ENCODE measurements at regions not wholly inside any gene's neighbourhood (a gene's known extent, or its start where the extent isn't known, plus 50 kb on each side); places are given as distances from the start of the nearest gene placed in this dataset.

DNA sequence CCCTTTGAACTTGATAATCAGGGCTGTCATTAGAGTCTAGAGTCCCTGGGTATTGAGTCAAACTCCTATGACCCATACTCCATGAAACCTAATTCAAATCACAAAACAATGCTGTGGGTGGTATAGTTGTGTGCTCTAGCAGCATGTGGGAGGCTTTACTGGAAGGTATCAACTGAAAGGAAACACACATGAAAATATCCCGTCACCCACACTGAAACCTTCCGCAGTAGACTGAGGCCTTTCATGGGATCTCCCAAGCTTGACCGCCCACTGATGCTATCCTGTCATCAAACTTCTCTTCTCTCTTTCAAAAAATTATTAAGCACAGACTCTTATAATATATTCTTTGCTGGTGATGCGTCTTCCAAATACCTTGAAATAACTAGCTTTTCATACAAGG, 569.1 kb upstream of the MEF2C start:
- Mint-ChIP-seq H3K27me3 (ENCODE audit: low read depth) (no peaks in the 10 kb centered on the region), H3K9me3 (no peaks in the 10 kb centered on the region), H3K27ac (no peak overlapping the region), H3K4me1 (ENCODE audit: low read depth) (no peaks in the 10 kb centered on the region), H3K36me3 (ENCODE audit: low read depth) (no peaks in the 10 kb centered on the region), H3K4me3 (ENCODE audit: low read depth) (no peak overlapping the region)
- intact Hi-C loops (cut with micrococcal nuclease), result no loop called here
- no peak for DNase-seq (ENCODE audit: low spot score)

DNA sequence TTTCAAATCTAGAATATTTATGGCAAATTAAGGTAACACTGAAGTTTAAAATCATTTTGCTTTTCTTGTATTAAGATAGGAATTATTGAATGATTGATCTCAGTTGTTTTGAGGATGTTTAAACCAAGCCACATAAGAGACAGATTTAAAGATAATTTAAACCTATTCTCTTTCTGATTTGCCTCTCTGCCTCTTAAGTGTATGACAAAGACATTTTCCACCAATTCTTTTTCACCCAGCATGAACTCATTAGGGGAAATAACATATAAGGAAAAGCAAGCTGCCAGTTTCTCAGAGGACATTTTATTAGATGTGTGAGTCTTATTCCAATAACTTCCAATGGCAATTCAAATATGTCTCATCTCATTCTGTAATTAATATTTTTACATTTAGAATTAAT, 568.3 kb upstream of the MEF2C start:
- Mint-ChIP-seq H3K27me3 (ENCODE audit: low read depth) (no peaks in the 10 kb centered on the region), H3K9me3 (no peaks in the 10 kb centered on the region), H3K36me3 (ENCODE audit: low read depth) (no peaks in the 10 kb centered on the region), H3K4me3 (ENCODE audit: low read depth) (no peak overlapping the region), H3K4me1 (ENCODE audit: low read depth) (no peaks in the 10 kb centered on the region), H3K27ac (no peak overlapping the region)
- intact Hi-C loops (cut with micrococcal nuclease), result no loop called here
- no peak for DNase-seq (ENCODE audit: low spot score)

DNA sequence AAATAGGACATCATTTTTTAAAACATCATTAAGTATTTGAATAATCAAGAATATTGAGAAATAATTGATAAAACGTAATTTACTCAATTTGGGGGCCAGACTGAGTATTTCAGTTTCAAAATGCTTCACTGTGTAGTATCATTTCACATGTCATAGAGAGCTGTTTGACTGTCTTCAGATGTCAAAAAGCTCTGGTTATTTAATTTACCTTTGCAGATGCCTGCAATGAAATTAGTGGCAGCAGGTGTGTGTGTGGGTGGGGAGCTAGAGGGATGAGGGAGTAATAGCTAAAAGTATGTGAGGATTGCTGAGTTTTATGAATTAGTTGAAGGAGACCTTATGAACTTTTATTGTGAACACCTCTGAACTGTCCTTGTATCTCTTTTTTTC, 567.2 kb upstream of the MEF2C start:
- Mint-ChIP-seq H3K4me3 (ENCODE audit: low read depth) (no peak overlapping the region), H3K27ac (no peak overlapping the region), H3K27me3 (ENCODE audit: low read depth) (no peaks in the 10 kb centered on the region), H3K9me3 (no peaks in the 10 kb centered on the region), H3K4me1 (ENCODE audit: low read depth) (no peaks in the 10 kb centered on the region), H3K36me3 (ENCODE audit: low read depth) (no peaks in the 10 kb centered on the region)
- intact Hi-C loops (cut with micrococcal nuclease), result no loop called here
- DNase-seq (ENCODE audit: low spot score), result no peak

DNA sequence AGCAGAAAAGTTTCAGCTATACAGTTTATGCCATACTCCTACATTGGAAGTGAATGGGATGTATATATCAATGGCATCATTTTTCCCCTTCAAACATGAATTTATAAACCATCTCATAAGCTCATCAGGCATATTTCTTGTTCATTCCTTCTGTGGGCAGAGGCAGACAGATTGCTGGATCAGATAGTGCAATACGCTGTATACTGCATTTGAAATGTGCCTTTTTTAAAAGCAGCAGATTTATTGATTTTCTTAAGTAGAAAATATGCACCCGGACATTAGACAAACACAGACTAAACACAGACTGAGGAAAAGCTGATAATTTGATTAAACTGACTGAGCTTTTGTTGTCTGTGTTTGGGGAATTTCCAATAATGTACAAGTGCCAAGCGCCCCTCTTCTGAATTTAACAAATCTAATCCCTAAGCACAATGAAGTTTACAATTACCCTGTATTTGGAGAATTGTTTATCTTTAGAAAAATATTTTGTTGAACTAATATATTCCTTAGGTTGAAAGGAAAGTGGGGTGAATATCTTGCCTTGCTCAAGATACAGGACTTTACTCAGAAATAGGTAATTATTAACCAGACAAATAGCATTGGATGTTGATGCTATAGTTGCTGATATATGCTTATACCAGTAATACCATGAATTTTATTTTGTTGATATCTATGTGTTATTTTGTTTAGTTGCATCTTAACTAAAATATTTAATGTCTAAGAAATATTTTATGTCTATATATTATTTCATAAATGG, 566.6 kb upstream of the MEF2C start:
- H3K4me3 Mint-ChIP-seq (ENCODE audit: low read depth), result no peak overlapping the region
- intact Hi-C loops (cut with micrococcal nuclease), result no loop called here

DNA sequence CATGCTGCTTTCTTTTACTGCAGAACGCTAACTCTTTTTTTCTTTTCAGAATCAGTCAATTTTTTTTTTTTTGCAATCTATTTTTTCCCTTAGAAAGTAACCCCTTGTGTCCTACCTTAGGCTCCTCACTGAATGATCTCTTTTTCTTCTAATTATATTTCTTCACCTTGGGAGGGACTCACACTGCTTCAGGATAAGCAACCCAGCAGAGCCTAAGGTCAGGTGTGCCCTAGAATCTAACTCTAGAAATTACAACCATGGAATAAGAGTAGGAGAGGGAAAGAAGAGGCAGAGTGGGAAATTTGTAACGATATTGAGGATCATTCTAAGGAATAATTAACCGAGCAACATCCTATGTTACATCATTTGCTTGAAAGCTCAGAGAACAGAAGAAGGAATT, 564.0 kb upstream of the MEF2C start:
- no peaks in the 10 kb centered on the region for H3K4me1 Mint-ChIP-seq (ENCODE audit: low read depth)
- H3K27me3 Mint-ChIP-seq (ENCODE audit: low read depth), result no peaks in the 10 kb centered on the region
- H3K4me3 Mint-ChIP-seq (ENCODE audit: low read depth), result no peak overlapping the region
- H3K27ac Mint-ChIP-seq, result no peak overlapping the region
- intact Hi-C loops (cut with micrococcal nuclease), result no loop called here
- no peaks in the 10 kb centered on the region for H3K9me3 Mint-ChIP-seq
- no peak for DNase-seq (ENCODE audit: low spot score)
- H3K36me3 Mint-ChIP-seq (ENCODE audit: low read depth), result no peaks in the 10 kb centered on the region

More for the DNA sequence above, 566.6 kb upstream of the MEF2C start:
- no peaks in the 10 kb centered on the region for H3K36me3 Mint-ChIP-seq (ENCODE audit: low read depth)
- no peak overlapping the region for H3K27ac Mint-ChIP-seq
- no peaks in the 10 kb centered on the region for H3K4me1 Mint-ChIP-seq (ENCODE audit: low read depth)
- H3K9me3 Mint-ChIP-seq, result no peaks in the 10 kb centered on the region
- H3K27me3 Mint-ChIP-seq (ENCODE audit: low read depth), result no peaks in the 10 kb centered on the region
- DNase-seq (ENCODE audit: low spot score), result no peak

DNA sequence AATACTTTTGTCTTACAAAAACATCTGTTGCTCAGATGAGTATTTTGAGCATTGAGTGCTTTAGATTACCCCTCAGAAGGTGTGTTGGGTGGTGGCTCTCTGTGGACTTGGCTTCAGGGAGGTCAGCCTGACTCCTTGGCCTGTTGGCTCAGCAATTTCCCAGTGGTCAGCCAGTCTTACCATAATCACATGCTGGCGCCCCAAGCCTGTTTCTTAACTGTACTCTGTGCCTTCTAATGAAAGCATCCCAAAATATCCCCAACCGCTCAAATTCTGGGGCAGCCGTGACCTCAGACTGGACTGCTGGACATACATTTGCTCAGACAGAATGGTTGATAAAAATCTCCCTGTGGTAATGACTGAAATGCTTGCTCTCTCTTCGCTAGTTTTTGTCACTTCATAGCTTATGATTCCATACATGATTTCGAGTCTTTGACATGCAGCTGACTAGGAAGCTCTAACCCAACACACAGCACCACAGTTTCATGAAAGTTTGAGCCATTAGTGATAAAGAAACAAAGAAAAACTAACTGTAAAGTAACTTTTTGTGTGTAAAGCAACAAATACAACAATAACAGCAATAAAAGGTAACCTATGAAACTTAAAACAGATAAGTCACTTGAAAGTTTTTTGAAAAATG, 562.2 kb upstream of the MEF2C start:
- Mint-ChIP-seq H3K27me3 (ENCODE audit: low read depth) (no peaks in the 10 kb centered on the region), H3K27ac (no peak overlapping the region), H3K4me3 (ENCODE audit: low read depth) (no peak overlapping the region)

DNA sequence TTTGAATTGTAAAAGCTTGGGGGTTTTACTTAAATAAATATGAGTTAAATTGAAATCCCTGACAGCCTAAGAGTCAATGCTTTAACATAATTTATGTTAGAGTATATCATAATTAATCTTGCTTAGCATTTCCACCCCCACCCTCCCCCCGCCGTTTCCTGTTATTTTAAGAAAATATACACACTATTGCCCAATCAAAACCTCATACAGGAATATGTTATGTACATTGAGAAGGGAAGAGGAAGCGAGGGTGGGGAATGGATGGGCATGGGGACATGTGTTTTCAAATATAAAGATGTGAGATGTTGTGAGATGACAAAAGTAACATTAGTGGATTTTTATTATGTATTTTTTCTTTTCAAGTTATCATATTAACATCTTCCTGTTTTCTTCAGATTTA, 561.1 kb upstream of the MEF2C start:
- Mint-ChIP-seq H3K4me3 (ENCODE audit: low read depth) (no peak overlapping the region), H3K36me3 (ENCODE audit: low read depth) (no peaks in the 10 kb centered on the region), H3K27me3 (ENCODE audit: low read depth) (no peaks in the 10 kb centered on the region), H3K27ac (no peak overlapping the region), H3K4me1 (ENCODE audit: low read depth) (no peaks in the 10 kb centered on the region), H3K9me3 (no peaks in the 10 kb centered on the region)
- intact Hi-C loops (cut with micrococcal nuclease), result no loop called here
- DNase-seq (ENCODE audit: low spot score), result no peak

More for the DNA sequence above, 562.2 kb upstream of the MEF2C start:
- no peak for DNase-seq (ENCODE audit: low spot score)
- intact Hi-C loops (cut with micrococcal nuclease), result no loop called here
- no peaks in the 10 kb centered on the region for H3K36me3 Mint-ChIP-seq (ENCODE audit: low read depth)
- H3K4me1 Mint-ChIP-seq (ENCODE audit: low read depth), result no peaks in the 10 kb centered on the region
- no peaks in the 10 kb centered on the region for H3K9me3 Mint-ChIP-seq

DNA sequence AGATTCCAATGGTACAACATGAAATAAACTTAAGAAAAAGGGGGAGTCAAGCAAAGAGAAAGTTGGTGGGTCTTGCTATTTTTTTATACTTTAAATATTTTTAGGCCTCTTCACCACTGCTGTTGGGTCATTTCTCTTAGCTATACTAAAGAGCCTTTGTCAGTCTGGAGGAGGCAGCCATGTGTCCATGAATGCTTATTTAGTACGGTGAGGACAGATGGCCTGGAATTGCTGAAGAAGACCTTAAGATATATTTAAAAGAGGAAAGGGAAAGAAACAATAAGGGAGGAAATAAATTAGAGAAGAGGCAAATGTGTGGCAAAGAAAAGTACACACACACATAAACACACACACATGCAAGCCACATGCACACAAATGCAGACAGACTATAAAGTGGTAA, 560.5 kb upstream of the MEF2C start:
- Mint-ChIP-seq H3K9me3 (no peaks in the 10 kb centered on the region), H3K27me3 (ENCODE audit: low read depth) (no peaks in the 10 kb centered on the region), H3K36me3 (ENCODE audit: low read depth) (no peaks in the 10 kb centered on the region), H3K4me1 (ENCODE audit: low read depth) (no peaks in the 10 kb centered on the region), H3K4me3 (ENCODE audit: low read depth) (no peak overlapping the region), H3K27ac (no peak overlapping the region)
- intact Hi-C loops (cut with micrococcal nuclease), result no loop called here
- no peak for DNase-seq (ENCODE audit: low spot score)

DNA sequence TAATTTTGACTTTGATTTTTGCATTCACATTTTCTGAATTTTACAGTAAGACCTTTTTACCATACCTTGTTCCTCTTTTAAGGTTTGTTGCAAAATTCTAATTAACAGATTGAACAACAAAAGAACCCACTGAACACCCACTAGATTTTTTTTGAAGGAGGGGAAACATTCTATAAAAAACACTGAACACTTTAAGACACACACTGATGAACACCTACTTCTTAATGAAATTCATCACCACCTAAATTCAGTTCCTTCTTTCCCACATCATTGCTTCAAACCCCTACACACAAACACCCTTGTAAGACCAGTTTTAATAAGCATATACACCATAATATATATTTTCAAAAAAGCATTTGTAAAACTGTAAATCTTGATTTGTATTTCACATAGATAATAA, 559.0 kb upstream of the MEF2C start:
- Mint-ChIP-seq H3K9me3 (no peaks in the 10 kb centered on the region), H3K4me1 (ENCODE audit: low read depth) (no peaks in the 10 kb centered on the region), H3K36me3 (ENCODE audit: low read depth) (no peaks in the 10 kb centered on the region), H3K27me3 (ENCODE audit: low read depth) (no peaks in the 10 kb centered on the region), H3K27ac (no peak overlapping the region), H3K4me3 (ENCODE audit: low read depth) (no peak overlapping the region)
- DNase-seq (ENCODE audit: low spot score), result no peak
- intact Hi-C loops (cut with micrococcal nuclease), result no loop called here

DNA sequence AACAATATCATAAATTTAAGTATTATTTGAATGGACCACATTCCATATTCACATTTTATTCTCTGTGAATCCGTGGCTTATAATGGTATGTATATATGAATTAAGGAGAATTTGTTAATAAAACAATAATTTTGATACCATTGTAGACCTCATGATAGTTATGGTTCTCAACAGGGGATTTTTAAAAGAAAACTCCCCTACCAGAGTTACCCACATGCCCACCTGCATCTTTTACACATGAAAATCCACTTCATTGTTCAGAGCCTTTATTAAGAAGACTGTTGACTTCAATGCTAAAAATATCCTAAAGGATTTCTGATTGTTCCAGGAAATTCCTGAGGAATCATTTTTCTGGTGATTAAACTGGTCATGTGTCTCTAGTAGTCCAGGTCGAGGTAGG, 557.7 kb upstream of the MEF2C start:
- Mint-ChIP-seq H3K27me3 (ENCODE audit: low read depth) (no peaks in the 10 kb centered on the region), H3K36me3 (ENCODE audit: low read depth) (no peaks in the 10 kb centered on the region), H3K4me3 (ENCODE audit: low read depth) (no peak overlapping the region), H3K27ac (no peak overlapping the region), H3K4me1 (ENCODE audit: low read depth) (no peaks in the 10 kb centered on the region), H3K9me3 (no peaks in the 10 kb centered on the region)
- intact Hi-C loops (cut with micrococcal nuclease), result no loop called here
- no peak for DNase-seq (ENCODE audit: low spot score)

DNA sequence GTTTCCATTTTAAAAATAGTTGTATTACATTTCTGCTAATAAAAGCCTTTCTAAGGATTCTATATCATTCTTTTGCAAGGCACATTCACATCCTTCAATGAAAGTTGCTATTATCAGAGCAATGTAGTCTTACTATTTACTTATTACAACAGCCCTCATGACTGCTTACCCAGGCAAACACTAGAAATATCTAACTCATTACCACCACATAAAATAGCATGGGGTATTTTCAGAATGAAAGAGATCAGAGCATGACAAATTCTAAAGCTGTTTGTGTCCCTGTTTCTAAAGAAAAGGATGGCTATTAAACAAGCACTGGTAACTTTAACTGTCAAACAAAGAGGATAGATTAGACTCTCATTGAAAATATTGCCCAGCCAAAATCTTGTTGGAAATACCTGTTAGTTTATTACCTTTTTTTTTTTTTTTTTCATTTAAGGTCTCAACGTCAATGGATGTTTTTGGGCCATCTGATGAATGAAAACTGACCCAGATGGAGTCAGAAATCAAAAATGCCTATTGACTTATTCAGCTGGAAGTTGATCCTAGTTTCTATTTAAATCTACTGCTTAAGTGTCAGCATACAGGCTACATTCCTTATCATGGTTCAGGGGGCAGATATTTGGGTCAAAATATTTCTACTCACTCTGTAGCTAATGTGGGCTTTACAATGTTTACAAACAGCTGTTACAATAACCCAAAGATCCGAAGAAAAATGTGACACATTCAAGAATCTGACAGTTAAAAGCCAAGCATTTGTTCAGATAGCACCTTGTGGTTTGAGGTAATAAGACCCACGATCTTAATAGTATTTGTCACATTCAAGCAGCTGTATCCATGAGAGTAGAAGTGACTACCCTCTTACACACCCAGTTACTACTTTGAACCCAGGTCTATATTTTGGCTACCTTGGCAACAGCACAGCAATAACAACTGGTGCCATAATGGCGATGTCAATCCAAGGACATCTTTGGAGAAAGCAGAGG, 554.8 kb upstream of the MEF2C start:
- no peaks in the 10 kb centered on the region for H3K4me1 Mint-ChIP-seq (ENCODE audit: low read depth)
- H3K4me3 Mint-ChIP-seq (ENCODE audit: low read depth), result no peak overlapping the region
- no peaks in the 10 kb centered on the region for H3K36me3 Mint-ChIP-seq (ENCODE audit: low read depth)
- intact Hi-C loops (cut with micrococcal nuclease), result no loop called here
- no peak for DNase-seq (ENCODE audit: low spot score)
- H3K27me3 Mint-ChIP-seq (ENCODE audit: low read depth), result no peaks in the 10 kb centered on the region
- no peak overlapping the region for H3K27ac Mint-ChIP-seq
- no peaks in the 10 kb centered on the region for H3K9me3 Mint-ChIP-seq

DNA sequence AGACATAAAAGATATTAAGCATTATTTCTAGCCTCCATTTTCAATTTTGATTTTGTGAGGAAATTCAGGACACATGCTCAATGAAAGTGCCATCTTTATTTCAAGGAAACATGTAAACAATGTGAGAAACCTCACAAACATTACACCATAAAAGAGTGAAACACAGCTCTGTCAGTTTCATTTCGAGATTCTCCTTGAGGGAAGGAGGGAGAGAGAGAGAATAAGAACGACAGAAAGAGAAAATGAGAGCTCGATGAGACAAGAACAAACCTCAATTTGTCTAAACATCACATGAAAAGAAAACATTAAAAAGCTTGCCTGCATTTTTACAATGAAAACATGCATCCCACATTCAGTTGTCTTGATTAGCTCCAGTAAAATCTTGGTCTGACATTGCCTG, 553.5 kb upstream of the MEF2C start:
- intact Hi-C loops (cut with micrococcal nuclease), result no loop called here
- Mint-ChIP-seq H3K4me3 (ENCODE audit: low read depth) (no peak overlapping the region), H3K27ac (no peak overlapping the region)

DNA sequence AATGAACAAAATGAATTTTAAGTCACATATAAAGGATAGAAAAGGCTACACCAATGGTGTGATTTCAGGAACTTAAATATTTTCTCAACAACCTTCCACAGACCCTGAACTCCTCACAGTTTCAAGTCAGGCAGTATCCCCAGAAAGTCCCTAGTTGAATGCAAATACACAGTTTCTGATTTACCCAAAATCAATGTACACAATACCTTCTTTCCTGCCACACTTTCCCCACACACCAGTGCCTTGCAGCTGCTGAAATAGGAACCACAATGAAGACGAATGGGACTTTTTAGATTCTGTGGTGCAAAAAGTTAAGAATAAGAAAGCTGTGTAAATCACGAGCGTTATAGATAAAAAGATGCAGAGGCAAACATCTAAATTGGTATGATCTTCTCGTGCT, 552.4 kb upstream of the MEF2C start:
- Mint-ChIP-seq H3K27ac (no peak overlapping the region), H3K27me3 (ENCODE audit: low read depth) (no peaks in the 10 kb centered on the region), H3K4me3 (ENCODE audit: low read depth) (no peak overlapping the region), H3K4me1 (ENCODE audit: low read depth) (no peaks in the 10 kb centered on the region), H3K36me3 (ENCODE audit: low read depth) (no peaks in the 10 kb centered on the region), H3K9me3 (no peaks in the 10 kb centered on the region)
- no peak for DNase-seq (ENCODE audit: low spot score)
- intact Hi-C loops (cut with micrococcal nuclease), result no loop called here

More for the DNA sequence above, 553.5 kb upstream of the MEF2C start:
- H3K9me3 Mint-ChIP-seq, result no peaks in the 10 kb centered on the region
- no peaks in the 10 kb centered on the region for H3K4me1 Mint-ChIP-seq (ENCODE audit: low read depth)
- no peaks in the 10 kb centered on the region for H3K27me3 Mint-ChIP-seq (ENCODE audit: low read depth)
- DNase-seq (ENCODE audit: low spot score), result no peak
- H3K36me3 Mint-ChIP-seq (ENCODE audit: low read depth), result no peaks in the 10 kb centered on the region

All from activated T-helper 2 cell treated with anti-CD3 and anti-CD28 coated beads, Interferon-gamma antibody, Interleukin-2, Interleukin-4, amounts not matched to agents 10 μg/mL and 5 μg/mL and 100 μg/mL, durations not matched to agents 14 hours and 24 hours and 36 hours (primary cell).